Bronchial epithelial cell (primary cell): ENCODE measurements at regions not wholly inside any gene's neighbourhood (a gene's known extent, or its start where the extent isn't known, plus 50 kb on each side); places are given as distances from the start of the nearest gene placed in this dataset.

Source experiments
- DNase-seq: peaks from one replicate; pipeline ENCODE4 v3.0.0-alpha.2; 2010; ENCODE audit warnings: low read depth
- FAIRE-seq: peaks from 2 replicates; lab custom pipeline; 2011; peaks lifted over from hg19 to GRCh38; lab: Jason Lieb, UNC
- H3K27me3 ChIP-seq: 2 replicates; pipeline ENCODE4 v1.5.1; 2011; ENCODE audit warnings: low read length; ENCODE audit not compliant: control insufficient read depth, insufficient read depth
- H3K36me3 ChIP-seq: 2 replicates; pipeline ENCODE4 v1.5.1; 2011; ENCODE audit warnings: low read length; ENCODE audit not compliant: control insufficient read depth, insufficient read depth
- H3K4me3 ChIP-seq: 2 replicates; pipeline ENCODE4 v1.5.1; 2011; ENCODE audit warnings: mild to moderate bottlenecking, low read depth, low read length, control low read depth
- TF ChIP-seq, protein P1 (sequence below): IDR thresholded peaks from 2 replicates; pipeline ENCODE4 v1.5.1; 2011; ENCODE audit warnings: mild to moderate bottlenecking, moderate library complexity, low read length, control low read depth, inconsistent platforms; ENCODE audit not compliant: insufficient read depth, severe bottlenecking

DNA sequence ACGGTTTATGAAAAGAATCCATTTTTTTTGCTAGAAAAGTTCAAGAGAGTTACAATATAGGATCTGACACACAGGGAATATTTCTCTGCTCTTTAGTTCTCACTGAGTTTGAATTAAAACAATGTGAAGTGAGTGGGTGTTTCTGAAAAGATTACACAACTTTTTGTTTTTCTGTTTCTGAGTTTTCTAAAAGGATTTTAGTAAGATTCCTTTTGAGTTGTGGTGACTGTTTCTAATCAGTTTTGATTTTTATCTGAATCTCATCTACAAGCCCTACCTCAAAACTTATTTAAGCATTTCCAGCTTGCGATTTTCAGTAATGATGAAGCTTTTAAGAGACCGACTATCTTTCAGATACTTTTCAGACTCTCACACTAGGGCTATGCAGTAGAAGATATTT lies 141.7 kb downstream of the GPAT3 start:
- peaks cover 7% of the 10 kb centered on the region for H3K27me3 ChIP-seq
- H3K36me3 ChIP-seq, result no peaks in the 10 kb centered on the region
- H3K4me3 ChIP-seq, result no peak overlapping the region
- no peak for FAIRE-seq
- DNase-seq, result no peak
- TF ChIP-seq, protein P1, sequence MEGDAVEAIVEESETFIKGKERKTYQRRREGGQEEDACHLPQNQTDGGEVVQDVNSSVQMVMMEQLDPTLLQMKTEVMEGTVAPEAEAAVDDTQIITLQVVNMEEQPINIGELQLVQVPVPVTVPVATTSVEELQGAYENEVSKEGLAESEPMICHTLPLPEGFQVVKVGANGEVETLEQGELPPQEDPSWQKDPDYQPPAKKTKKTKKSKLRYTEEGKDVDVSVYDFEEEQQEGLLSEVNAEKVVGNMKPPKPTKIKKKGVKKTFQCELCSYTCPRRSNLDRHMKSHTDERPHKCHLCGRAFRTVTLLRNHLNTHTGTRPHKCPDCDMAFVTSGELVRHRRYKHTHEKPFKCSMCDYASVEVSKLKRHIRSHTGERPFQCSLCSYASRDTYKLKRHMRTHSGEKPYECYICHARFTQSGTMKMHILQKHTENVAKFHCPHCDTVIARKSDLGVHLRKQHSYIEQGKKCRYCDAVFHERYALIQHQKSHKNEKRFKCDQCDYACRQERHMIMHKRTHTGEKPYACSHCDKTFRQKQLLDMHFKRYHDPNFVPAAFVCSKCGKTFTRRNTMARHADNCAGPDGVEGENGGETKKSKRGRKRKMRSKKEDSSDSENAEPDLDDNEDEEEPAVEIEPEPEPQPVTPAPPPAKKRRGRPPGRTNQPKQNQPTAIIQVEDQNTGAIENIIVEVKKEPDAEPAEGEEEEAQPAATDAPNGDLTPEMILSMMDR, result no peak

DNA sequence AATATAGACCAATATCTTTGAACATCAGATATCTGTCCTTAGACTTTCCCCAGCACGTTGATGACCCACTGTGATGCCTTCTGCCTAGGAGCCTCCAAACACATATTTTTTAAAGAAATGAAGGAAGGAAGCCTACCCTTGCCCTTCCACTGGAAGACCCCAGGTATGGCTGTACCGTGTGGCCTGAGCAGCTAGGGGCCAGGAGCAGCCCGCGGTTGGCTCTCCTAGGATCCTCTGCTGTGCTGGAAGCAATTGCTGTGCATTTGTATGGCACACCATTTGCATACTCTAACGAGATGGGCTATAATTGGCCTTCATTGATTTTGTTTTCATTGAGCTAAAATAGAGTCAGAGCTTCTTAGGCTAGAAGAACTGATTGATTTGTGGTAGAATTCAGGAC lies 128.8 kb downstream of the GPAT3 start:
- Histone ChIP-seq H3K4me3 (no peak overlapping the region), H3K27me3 (no peaks in the 10 kb centered on the region), H3K36me3 (no peaks in the 10 kb centered on the region)
- FAIRE-seq (no peak), DNase-seq (no peak)
- TF ChIP-seq, protein P1, result no peak

DNA sequence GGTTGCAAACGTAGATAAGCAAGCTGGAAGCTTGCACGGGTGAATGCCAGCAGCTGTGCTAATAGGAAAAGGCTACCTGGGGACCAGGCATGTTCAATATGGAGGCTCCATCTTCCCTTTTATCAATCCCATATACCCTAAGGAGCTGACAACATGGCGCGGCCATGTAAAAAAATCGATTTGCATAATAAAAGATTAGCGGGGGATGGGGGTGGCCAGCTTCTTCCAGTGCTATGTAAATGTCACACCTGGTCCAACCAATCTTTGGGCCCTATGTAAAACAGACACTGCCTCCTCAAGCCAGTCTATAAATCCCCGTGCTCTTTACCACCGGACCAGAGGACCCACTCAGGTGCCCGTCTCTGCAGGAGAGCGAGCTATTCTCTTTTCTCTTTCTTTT lies 128.2 kb downstream of the GPAT3 start:
- Histone ChIP-seq H3K4me3 (no peak overlapping the region), H3K36me3 (no peaks in the 10 kb centered on the region), H3K27me3 (no peaks in the 10 kb centered on the region)
- no peak for DNase-seq
- no peak for FAIRE-seq
- TF ChIP-seq, protein P1, result no peak

DNA sequence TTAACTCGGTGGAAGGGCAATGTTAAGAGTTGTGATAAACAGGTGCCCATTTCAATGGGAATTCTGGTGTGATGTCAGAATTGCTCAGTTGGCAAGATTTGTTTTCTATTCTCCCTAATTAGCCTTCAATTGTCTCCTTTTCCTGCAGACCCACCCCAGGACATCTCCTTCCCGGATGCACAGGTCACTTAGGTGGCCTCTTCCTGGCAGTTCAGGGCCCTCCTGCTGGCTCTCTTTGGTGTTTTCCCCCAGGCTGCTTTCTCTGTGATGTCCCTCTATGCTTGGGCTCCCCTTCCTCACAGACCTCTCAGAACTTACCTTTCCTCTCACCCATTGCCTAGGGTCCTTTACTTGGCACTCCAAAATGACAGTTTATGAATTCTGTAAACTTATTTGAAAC lies 126.3 kb downstream of the GPAT3 start:
- H3K27me3 ChIP-seq, result no peaks in the 10 kb centered on the region
- FAIRE-seq, result peak; percentile 82
- H3K36me3 ChIP-seq, result no peaks in the 10 kb centered on the region
- DNase-seq, result no peak
- H3K4me3 ChIP-seq, result no peak overlapping the region
- TF ChIP-seq, protein P1, result no peak

DNA sequence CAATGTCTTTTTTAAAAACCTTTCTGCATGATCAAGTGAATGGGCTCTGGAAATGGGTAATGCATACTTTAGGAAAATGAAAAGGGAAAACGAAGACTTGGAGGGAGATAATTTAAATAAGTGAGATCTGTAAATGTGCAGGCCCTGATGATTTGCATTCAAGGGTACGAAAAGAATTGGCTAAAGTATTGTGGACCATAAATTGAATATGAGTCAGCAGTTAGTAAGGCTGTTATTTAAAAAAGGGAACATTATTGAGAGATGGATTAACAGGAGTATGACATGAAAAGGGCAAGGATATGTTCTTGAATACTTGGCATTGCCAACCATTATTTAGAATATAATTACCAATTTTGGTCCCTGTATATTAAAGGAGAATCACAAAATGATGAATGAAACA lies 125.5 kb downstream of the GPAT3 start:
- DNase-seq, result no peak
- H3K27me3 ChIP-seq, result no peaks in the 10 kb centered on the region
- H3K36me3 ChIP-seq, result no peaks in the 10 kb centered on the region
- TF ChIP-seq, protein P1, result no peak
- no peak overlapping the region for H3K4me3 ChIP-seq
- no peak for FAIRE-seq

DNA sequence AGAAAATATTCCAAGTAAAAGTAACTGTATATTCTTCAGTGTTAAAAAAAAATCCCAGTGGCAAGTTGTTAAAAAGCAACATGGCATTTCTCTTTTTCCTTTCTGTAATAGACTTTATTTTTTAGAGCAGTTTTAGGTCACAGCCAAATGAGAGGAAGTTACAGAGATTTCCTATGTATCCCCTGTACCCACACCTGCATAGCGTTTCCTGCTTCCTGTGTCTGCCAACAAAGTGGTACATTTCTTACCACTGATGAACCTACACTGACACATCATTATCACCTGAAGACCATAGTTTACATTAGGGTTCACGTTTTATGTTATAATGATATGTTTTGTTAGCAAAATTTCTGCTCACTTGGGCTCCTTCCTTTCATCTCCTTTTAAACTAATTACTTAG lies 124.7 kb downstream of the GPAT3 start:
- TF ChIP-seq, protein P1, result no peak
- H3K27me3 ChIP-seq, result no peaks in the 10 kb centered on the region
- H3K4me3 ChIP-seq, result no peak overlapping the region
- H3K36me3 ChIP-seq, result no peaks in the 10 kb centered on the region
- DNase-seq, result no peak
- FAIRE-seq, result no peak
